Liver (tissue), 8 donors: ENCODE measurements at regions not wholly inside any gene's neighbourhood (a gene's known extent, or its start where the extent isn't known, plus 50 kb on each side); places are given as distances from the start of the nearest gene placed in this dataset.

Experiments
- DNase-seq: peaks from one replicate; pipeline ENCODE4 v3.0.0-alpha.2; 2017; ENCODE audit warnings: low spot score
- H3K27ac ChIP-seq, 2 donors: one replicate each; pipeline ENCODE4 v1.7.0; 2013; ENCODE audit warnings: inconsistent platforms in 2 of 2, low read length in 2 of 2, control low read depth in 1 of 2, low read depth in 1 of 2, mild to moderate bottlenecking in 1 of 2
- H3K27me3 ChIP-seq, 4 donors: one replicate each; pipeline versions ENCODE4 v1.6.1 to v1.7.0; 2013; ENCODE audit warnings: low read length in 3 of 4, inconsistent platforms in 1 of 4, mild to moderate bottlenecking in 1 of 4, moderate library complexity in 1 of 4; ENCODE audit not compliant: control insufficient read depth in 4 of 4, insufficient read depth in 4 of 4
- H3K36me3 ChIP-seq, 4 donors: one replicate each; pipeline versions ENCODE4 v1.6.1 to v1.7.0; 2013; ENCODE audit warnings: low read length in 3 of 4, mild to moderate bottlenecking in 3 of 4, low read depth in 1 of 4, moderate library complexity in 1 of 4; ENCODE audit not compliant: control insufficient read depth in 4 of 4, insufficient read depth in 3 of 4
- H3K4me1 ChIP-seq, 4 donors: one replicate each; pipeline versions ENCODE4 v1.6.1 to v1.7.0; 2013; ENCODE audit warnings: low read length in 3 of 4, mild to moderate bottlenecking in 3 of 4, moderate library complexity in 1 of 4; ENCODE audit not compliant: control insufficient read depth in 4 of 4, insufficient read depth in 4 of 4
- H3K4me3 ChIP-seq, 3 donors: one replicate each; pipeline versions ENCODE4 v1.6.1 to v1.7.0; 2013; ENCODE audit warnings: low read length in 3 of 3, control low read depth in 1 of 3, low read depth in 1 of 3, mild to moderate bottlenecking in 1 of 3
- H3K9ac ChIP-seq, 2 donors: one replicate each; pipeline ENCODE4 v1.7.0; 2013; ENCODE audit warnings: low read length in 2 of 2, mild to moderate bottlenecking in 2 of 2, moderate library complexity in 2 of 2, control low read depth in 1 of 2, low read depth in 1 of 2
- H3K9me3 ChIP-seq, 4 donors: one replicate each; pipeline versions ENCODE4 v1.6.1 to v1.7.0; 2013; ENCODE audit warnings: low read length in 3 of 4; ENCODE audit not compliant: control insufficient read depth in 4 of 4
- EGR1 ChIP-seq, 2 donors: IDR thresholded peaks; 2 replicates each; pipeline ENCODE4 v1.6.1; 2016 to 2018; ENCODE audit warnings: antibody characterized with exemption in 2 of 2, low read depth in 2 of 2
- FOXA1 ChIP-seq: IDR thresholded peaks from 2 replicates; pipeline ENCODE4 v1.6.1; 2016; ENCODE audit warnings: antibody characterized with exemption
- FOXA2 ChIP-seq: IDR thresholded peaks from 2 replicates; pipeline ENCODE4 v1.6.1; 2016; ENCODE audit warnings: antibody characterized with exemption
- GABPA ChIP-seq, 2 donors: IDR thresholded peaks in 1 of 2; conservative IDR thresholded peaks in 1 of 2; 2 replicates each; pipeline ENCODE4 v1.6.1; 2016; ENCODE audit warnings: antibody characterized with exemption in 2 of 2, mild to moderate bottlenecking in 1 of 2, moderate library complexity in 1 of 2
- HNF4A ChIP-seq, 2 donors: conservative IDR thresholded peaks; 2 replicates each; pipeline ENCODE4 v1.6.1; 2016; ENCODE audit warnings: antibody characterized with exemption in 2 of 2, mild to moderate bottlenecking in 2 of 2
- HNF4G ChIP-seq: IDR thresholded peaks from 2 replicates; pipeline ENCODE4 v1.6.1; 2016; ENCODE audit warnings: antibody characterized with exemption
- JUND ChIP-seq, 2 donors: IDR thresholded peaks; 2 replicates each; pipeline ENCODE4 v1.6.1; 2016; ENCODE audit warnings: antibody characterized with exemption in 2 of 2
- NR2F2 ChIP-seq: IDR thresholded peaks from 2 replicates; pipeline ENCODE4 v1.6.1; 2016; ENCODE audit warnings: antibody characterized with exemption
- RAD21 ChIP-seq, 2 donors: IDR thresholded peaks; 2 replicates each; pipeline ENCODE4 v1.6.1; 2016; ENCODE audit warnings: antibody characterized with exemption in 2 of 2, mild to moderate bottlenecking in 2 of 2
- REST ChIP-seq: IDR thresholded peaks from 2 replicates; pipeline ENCODE4 v1.6.1; 2016; ENCODE audit warnings: antibody characterized with exemption, mild to moderate bottlenecking
- RXRA ChIP-seq, 2 donors: IDR thresholded peaks; 2 replicates each; pipeline ENCODE4 v1.6.1; 2017 to 2018; ENCODE audit warnings: antibody characterized with exemption in 2 of 2, mild to moderate bottlenecking in 1 of 2
- SP1 ChIP-seq: IDR thresholded peaks from 2 replicates; pipeline ENCODE4 v1.6.1; 2018; ENCODE audit warnings: antibody characterized with exemption, mild to moderate bottlenecking
- TAF1 ChIP-seq: conservative IDR thresholded peaks from 2 replicates; pipeline ENCODE4 v1.6.1; 2016; ENCODE audit warnings: antibody characterized with exemption, mild to moderate bottlenecking
- YY1 ChIP-seq: IDR thresholded peaks from 2 replicates; pipeline ENCODE4 v1.6.1; 2016; ENCODE audit warnings: antibody characterized with exemption, mild to moderate bottlenecking
- ZBTB33 ChIP-seq: IDR thresholded peaks from 2 replicates; pipeline ENCODE4 v1.6.1; 2016; ENCODE audit warnings: antibody characterized with exemption
- WGBS: extraction: QIAGEN DNeasy Blood & Tissue Kit; methylation state at CpG from one replicate; pipeline ENCODE4 v1.1.7; 2013; 5-methylcytosine and 5-hydroxymethylcytosine counted together
- TF ChIP-seq, protein P1 (sequence below): IDR thresholded peaks from 2 replicates; pipeline ENCODE4 v1.6.1; 2016; ENCODE audit warnings: antibody characterized with exemption
- TF ChIP-seq, protein P2 (sequence below): IDR thresholded peaks from 2 replicates; pipeline ENCODE4 v1.6.1; 2016; ENCODE audit warnings: antibody characterized with exemption
- TF ChIP-seq, protein P3 (sequence below): fragments of 150-350 bp; IDR thresholded peaks from 2 replicates; pipeline ENCODE4 v1.5.1; 2017; ENCODE audit warnings: improper control_type of control experiment, low read depth, low read length; ENCODE audit not compliant: missing input control
- donor health status: healthy.
- donor health status: healthy.
- donor health status: healthy.
- donor health status: healthy.
- donor health status: healthy.

- no peak for TF ChIP-seq ZBTB33
- no peak for TF ChIP-seq YY1
- TF ChIP-seq RAD21 (IDR thresholded peaks at IDR 0.05) = no peak
- 92% methylated on average over 6 of the region's 6 CpGs for WGBS
- H3K27me3 ChIP-seq = no peaks in the 10 kb centered on the region
- H3K36me3 ChIP-seq = no peaks in the 10 kb centered on the region
- DNase-seq = no peak
- peaks cover 0 to 30% (median 6%) of the 10 kb centered on the region in 4 donors for H3K4me1 ChIP-seq
- H3K9me3 ChIP-seq = no peaks in the 10 kb centered on the region
- H3K4me3 ChIP-seq = no peak overlapping the region
- no peak overlapping the region for H3K9ac ChIP-seq
- H3K27ac ChIP-seq = no peak overlapping the region
Observed at GRCh38 chr5:36371366-36371765, 69.7 kb upstream of the RANBP3L start.

- H3K27me3 ChIP-seq = no peaks in the 10 kb centered on the region
- DNase-seq = no peak
- H3K9me3 ChIP-seq = no peaks in the 10 kb centered on the region
- H3K27ac ChIP-seq = peak overlapping the region; percentile 64
- 78% methylated on average over 8 of the region's 8 CpGs for WGBS
- TF ChIP-seq FOXA1 (peak; percentile 18), SP1 (no peak), JUND (IDR thresholded peaks at IDR 0.05) (peak; percentile 93 to 96), FOXA2 (peak; percentile 57), TAF1 (no peak), ZBTB33 (no peak), EGR1 (IDR thresholded peaks at IDR 0.05; ENCODE audit: low read depth in 2 of 2) (no peak), RAD21 (IDR thresholded peaks at IDR 0.05) (no peak), NR2F2 (no peak), GABPA (IDR thresholded peaks at IDR 0.05 in 1 of 2, conservative IDR thresholded peaks at IDR 0.05 in 1 of 2) (peak in 1 of 2 donors; percentile 61), YY1 (peak; percentile 52), HNF4G (no peak), REST (no peak), RXRA (IDR thresholded peaks at IDR 0.05) (peak in 1 of 2 donors; percentile 51), HNF4A (conservative IDR thresholded peaks at IDR 0.05) (peak; percentile 41 to 72)
- TF ChIP-seq, protein P1, sequence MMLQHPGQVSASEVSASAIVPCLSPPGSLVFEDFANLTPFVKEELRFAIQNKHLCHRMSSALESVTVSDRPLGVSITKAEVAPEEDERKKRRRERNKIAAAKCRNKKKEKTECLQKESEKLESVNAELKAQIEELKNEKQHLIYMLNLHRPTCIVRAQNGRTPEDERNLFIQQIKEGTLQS = peak; percentile 74
- TF ChIP-seq, protein P2, sequence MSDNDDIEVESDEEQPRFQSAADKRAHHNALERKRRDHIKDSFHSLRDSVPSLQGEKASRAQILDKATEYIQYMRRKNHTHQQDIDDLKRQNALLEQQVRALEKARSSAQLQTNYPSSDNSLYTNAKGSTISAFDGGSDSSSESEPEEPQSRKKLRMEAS = peak; percentile 77
- TF ChIP-seq, protein P3, sequence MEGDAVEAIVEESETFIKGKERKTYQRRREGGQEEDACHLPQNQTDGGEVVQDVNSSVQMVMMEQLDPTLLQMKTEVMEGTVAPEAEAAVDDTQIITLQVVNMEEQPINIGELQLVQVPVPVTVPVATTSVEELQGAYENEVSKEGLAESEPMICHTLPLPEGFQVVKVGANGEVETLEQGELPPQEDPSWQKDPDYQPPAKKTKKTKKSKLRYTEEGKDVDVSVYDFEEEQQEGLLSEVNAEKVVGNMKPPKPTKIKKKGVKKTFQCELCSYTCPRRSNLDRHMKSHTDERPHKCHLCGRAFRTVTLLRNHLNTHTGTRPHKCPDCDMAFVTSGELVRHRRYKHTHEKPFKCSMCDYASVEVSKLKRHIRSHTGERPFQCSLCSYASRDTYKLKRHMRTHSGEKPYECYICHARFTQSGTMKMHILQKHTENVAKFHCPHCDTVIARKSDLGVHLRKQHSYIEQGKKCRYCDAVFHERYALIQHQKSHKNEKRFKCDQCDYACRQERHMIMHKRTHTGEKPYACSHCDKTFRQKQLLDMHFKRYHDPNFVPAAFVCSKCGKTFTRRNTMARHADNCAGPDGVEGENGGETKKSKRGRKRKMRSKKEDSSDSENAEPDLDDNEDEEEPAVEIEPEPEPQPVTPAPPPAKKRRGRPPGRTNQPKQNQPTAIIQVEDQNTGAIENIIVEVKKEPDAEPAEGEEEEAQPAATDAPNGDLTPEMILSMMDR = no peak
- no peaks in the 10 kb centered on the region for H3K36me3 ChIP-seq
- no peak overlapping the region for H3K4me3 ChIP-seq
- peaks cover 0 to 19% (median 5%) of the 10 kb centered on the region in 4 donors for H3K4me1 ChIP-seq
- H3K9ac ChIP-seq = no peak overlapping the region
Observed at GRCh38 chr5:36373527-36374086, 71.9 kb upstream of the RANBP3L start.
